ENCODE measurements at regions not wholly inside any gene's neighbourhood (a gene's known extent, or its start where the extent isn't known, plus 50 kb on each side); places are given as distances from the start of the nearest gene placed in this dataset.

DNA sequence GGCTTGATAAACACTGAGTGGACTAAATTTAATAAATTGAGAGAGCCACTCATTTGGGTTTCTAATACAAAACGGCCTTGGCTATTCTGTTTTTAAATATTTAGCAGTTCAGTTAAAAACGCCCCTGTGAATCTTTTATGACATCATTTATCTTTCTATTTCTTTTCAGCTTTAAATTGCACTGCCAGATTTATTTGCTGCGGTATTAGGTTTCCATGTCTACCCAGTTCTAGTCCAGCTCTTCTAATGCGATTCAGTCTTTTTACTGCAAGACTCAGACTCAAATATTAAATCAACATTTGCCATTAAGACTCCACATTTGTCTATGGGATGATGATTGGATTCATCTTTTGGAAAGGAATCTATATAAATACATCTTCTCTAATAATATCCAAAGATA lies 2174.3 kb upstream of the PIK3C3 start:
- Histone ChIP-seq H3K9me3 (replicated peaks in 1 of 2; ENCODE audit: control insufficient read depth in 2 of 2, insufficient read depth in 1 of 2, low read depth in 1 of 2, low read length in 2 of 2) (peaks cover 0 to 5% of the 10 kb centered on the region in 2 donors), H3K27ac (replicated peaks; ENCODE audit: low read length) (no peak overlapping the region), H4K8ac (ENCODE audit: low read depth, low read length) (no peak overlapping the region), H2AK5ac (ENCODE audit: low read depth, low read length) (no peak overlapping the region), H2BK5ac (ENCODE audit: low read length) (no peak overlapping the region), H3K4me3 (ENCODE audit: low read length in 2 of 2) (no peak overlapping the region), H2AFZ (ENCODE audit: low read length) (no peak overlapping the region), H3K4ac (ENCODE audit: low read length) (no peak overlapping the region), H3K23ac (ENCODE audit: low read depth, low read length, poor library complexity) (no peak overlapping the region), H3K27me3 (ENCODE audit: control insufficient read depth in 3 of 3, insufficient read depth in 3 of 3, low read depth in 1 of 3, low read length in 3 of 3) (no peaks in the 10 kb centered on the region), H3K9ac (ENCODE audit: low read depth, low read length, poor library complexity) (no peak overlapping the region), H3K18ac (ENCODE audit: low read length) (no peak overlapping the region), H3K79me1 (ENCODE audit: low read depth, low read length) (no peaks in the 10 kb centered on the region), H2BK12ac (ENCODE audit: low read length) (no peak overlapping the region), H3K4me2 (ENCODE audit: insufficient read depth, low read length, poor library complexity, severe bottlenecking) (no peak overlapping the region), H2BK15ac (ENCODE audit: low read length) (no peak overlapping the region), H3K36me3 (replicated peaks in 1 of 2; ENCODE audit: control insufficient read depth in 2 of 2, insufficient read depth in 2 of 2, low read length in 2 of 2) (no peaks in the 10 kb centered on the region), H2BK120ac (ENCODE audit: low read depth, low read length) (no peak overlapping the region), H3K14ac (ENCODE audit: low read length) (no peak overlapping the region), H4K91ac (ENCODE audit: low read depth, low read length, poor library complexity) (no peak overlapping the region), H3K4me1 (ENCODE audit: control insufficient read depth in 2 of 2, insufficient read depth in 1 of 2, low read depth in 1 of 2, low read length in 2 of 2) (peaks cover 14 to 28% of the 10 kb centered on the region in 2 donors)
- DNase-seq (ENCODE audit: low spot score) = no peak
- no CpG with 5 or more reads among the region's 4 CpGs for WGBS, 2 donors (ENCODE audit: extremely low coverage in 2 of 2, insufficient read length in 2 of 2, insufficient replicate concordance in 1 of 2)

DNA sequence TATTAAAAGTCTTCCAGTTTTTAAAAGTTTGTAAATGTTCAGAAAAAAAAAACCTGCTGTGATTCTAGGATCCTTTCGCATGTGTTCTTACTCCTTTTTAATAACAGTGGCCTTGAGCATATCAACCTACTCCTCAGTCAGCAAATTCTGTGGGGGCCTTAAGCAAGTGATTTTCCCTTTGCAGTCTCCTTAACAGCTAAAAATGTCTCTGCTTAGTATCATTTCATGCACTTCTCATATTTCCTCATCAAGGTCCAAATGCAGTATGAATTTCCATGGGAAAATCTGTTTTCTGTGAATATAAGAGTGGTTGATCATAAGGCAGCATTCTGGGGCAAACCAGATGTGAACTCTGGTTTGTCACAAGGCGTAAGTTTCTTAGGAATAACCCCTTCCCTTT lies 2175.1 kb upstream of the PIK3C3 start:
- Histone ChIP-seq H3K4ac (ENCODE audit: low read length) (no peak overlapping the region), H3K4me2 (ENCODE audit: insufficient read depth, low read length, poor library complexity, severe bottlenecking) (no peak overlapping the region), H3K79me1 (ENCODE audit: low read depth, low read length) (no peaks in the 10 kb centered on the region), H3K9me3 (replicated peaks in 1 of 2; ENCODE audit: control insufficient read depth in 2 of 2, insufficient read depth in 1 of 2, low read depth in 1 of 2, low read length in 2 of 2) (peaks cover 0 to 5% of the 10 kb centered on the region in 2 donors), H3K36me3 (replicated peaks in 1 of 2; ENCODE audit: control insufficient read depth in 2 of 2, insufficient read depth in 2 of 2, low read length in 2 of 2) (no peaks in the 10 kb centered on the region), H4K91ac (ENCODE audit: low read depth, low read length, poor library complexity) (no peak overlapping the region), H3K4me1 (ENCODE audit: control insufficient read depth in 2 of 2, insufficient read depth in 1 of 2, low read depth in 1 of 2, low read length in 2 of 2) (peaks cover 12 to 35% of the 10 kb centered on the region in 2 donors), H2BK15ac (ENCODE audit: low read length) (no peak overlapping the region), H2AK5ac (ENCODE audit: low read depth, low read length) (no peak overlapping the region), H3K27ac (replicated peaks; ENCODE audit: low read length) (no peak overlapping the region), H3K4me3 (ENCODE audit: low read length in 2 of 2) (no peak overlapping the region), H3K14ac (ENCODE audit: low read length) (no peak overlapping the region), H3K23ac (ENCODE audit: low read depth, low read length, poor library complexity) (no peak overlapping the region), H3K27me3 (ENCODE audit: control insufficient read depth in 3 of 3, insufficient read depth in 3 of 3, low read depth in 1 of 3, low read length in 3 of 3) (no peaks in the 10 kb centered on the region), H2BK120ac (ENCODE audit: low read depth, low read length) (no peak overlapping the region), H3K18ac (ENCODE audit: low read length) (no peak overlapping the region), H2BK5ac (ENCODE audit: low read length) (no peak overlapping the region), H2BK12ac (ENCODE audit: low read length) (no peak overlapping the region), H2AFZ (ENCODE audit: low read length) (no peak overlapping the region), H3K9ac (ENCODE audit: low read depth, low read length, poor library complexity) (no peak overlapping the region), H4K8ac (ENCODE audit: low read depth, low read length) (no peak overlapping the region)
- no peak for DNase-seq (ENCODE audit: low spot score)
- WGBS, 2 donors (ENCODE audit: extremely low coverage in 2 of 2, insufficient read length in 2 of 2, insufficient replicate concordance in 1 of 2) = no CpG with 5 or more reads among the region's 2 CpGs

DNA sequence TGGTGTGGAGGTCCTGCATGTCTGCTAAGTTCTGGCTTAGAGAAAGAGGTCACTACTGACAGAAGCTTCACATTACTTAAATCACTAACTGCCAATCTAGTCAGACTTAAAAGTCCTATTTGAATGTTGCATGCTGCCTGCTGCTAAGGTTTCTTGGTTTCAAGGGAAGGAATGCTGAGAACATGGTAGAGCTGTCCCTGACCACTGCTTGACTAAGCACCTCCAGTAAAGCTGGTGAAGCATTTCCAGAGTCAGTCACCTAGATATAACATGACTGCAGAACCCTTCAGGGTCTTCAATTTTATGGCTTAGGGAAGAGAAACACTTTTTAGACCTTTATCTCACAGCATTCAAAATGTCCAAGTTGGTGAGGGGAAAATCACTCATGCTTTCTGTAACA lies 2178.3 kb upstream of the PIK3C3 start:
- Histone ChIP-seq H3K4me2 (ENCODE audit: insufficient read depth, low read length, poor library complexity, severe bottlenecking) (no peak overlapping the region), H3K4me1 (ENCODE audit: control insufficient read depth in 2 of 2, insufficient read depth in 1 of 2, low read depth in 1 of 2, low read length in 2 of 2) (peaks cover 12 to 16% of the 10 kb centered on the region in 2 donors), H3K27ac (replicated peaks; ENCODE audit: low read length) (no peak overlapping the region), H2AK5ac (ENCODE audit: low read depth, low read length) (no peak overlapping the region), H3K9ac (ENCODE audit: low read depth, low read length, poor library complexity) (no peak overlapping the region), H2BK12ac (ENCODE audit: low read length) (no peak overlapping the region), H4K8ac (ENCODE audit: low read depth, low read length) (no peak overlapping the region), H2BK120ac (ENCODE audit: low read depth, low read length) (no peak overlapping the region), H4K91ac (ENCODE audit: low read depth, low read length, poor library complexity) (no peak overlapping the region), H3K79me1 (ENCODE audit: low read depth, low read length) (peaks cover 2% of the 10 kb centered on the region), H2BK5ac (ENCODE audit: low read length) (no peak overlapping the region), H2AFZ (ENCODE audit: low read length) (no peak overlapping the region), H3K4me3 (ENCODE audit: low read length in 2 of 2) (no peak overlapping the region), H3K36me3 (replicated peaks in 1 of 2; ENCODE audit: control insufficient read depth in 2 of 2, insufficient read depth in 2 of 2, low read length in 2 of 2) (peaks cover 0 to 2% of the 10 kb centered on the region in 2 donors), H3K14ac (ENCODE audit: low read length) (no peak overlapping the region), H3K9me3 (replicated peaks in 1 of 2; ENCODE audit: control insufficient read depth in 2 of 2, insufficient read depth in 1 of 2, low read depth in 1 of 2, low read length in 2 of 2) (peaks cover 0 to 5% of the 10 kb centered on the region in 2 donors), H2BK15ac (ENCODE audit: low read length) (no peak overlapping the region), H3K18ac (ENCODE audit: low read length) (no peak overlapping the region), H3K23ac (ENCODE audit: low read depth, low read length, poor library complexity) (no peak overlapping the region), H3K4ac (ENCODE audit: low read length) (no peak overlapping the region), H3K27me3 (ENCODE audit: control insufficient read depth in 3 of 3, insufficient read depth in 3 of 3, low read depth in 1 of 3, low read length in 3 of 3) (no peaks in the 10 kb centered on the region)
- DNase-seq (ENCODE audit: low spot score) = no peak

DNA sequence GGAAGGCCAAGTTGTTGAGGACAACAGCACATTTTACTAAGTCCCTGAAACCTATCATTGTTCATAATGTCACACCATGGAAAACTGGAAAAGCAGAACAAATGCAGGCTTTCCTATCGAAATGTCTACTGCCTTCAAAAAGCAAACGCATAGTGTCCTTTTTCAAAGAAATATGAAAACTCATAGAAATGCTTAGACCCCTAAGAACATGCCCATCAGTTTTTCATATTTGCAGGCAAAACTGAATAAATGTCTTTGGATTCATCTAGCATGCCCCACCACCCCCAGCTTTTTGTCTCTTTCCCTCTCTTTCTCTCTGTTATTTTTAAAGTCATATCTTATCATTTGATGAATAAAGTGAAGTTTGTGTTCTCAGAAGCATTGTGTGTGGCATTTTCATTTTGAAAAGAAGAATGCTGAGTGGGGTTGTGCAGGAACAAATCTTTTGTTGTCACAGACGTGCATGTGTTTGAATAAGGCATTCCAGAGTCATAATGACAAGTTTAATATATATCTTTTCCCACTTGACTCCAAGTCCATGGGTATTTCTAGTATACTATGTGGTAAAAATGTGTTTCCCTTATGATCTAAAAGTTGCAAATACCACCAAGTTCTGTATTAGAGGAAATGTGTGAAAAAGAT lies 2180.0 kb upstream of the PIK3C3 start:
- Histone ChIP-seq H3K23ac (ENCODE audit: low read depth, low read length, poor library complexity) (no peak overlapping the region), H2AFZ (ENCODE audit: low read length) (no peak overlapping the region), H4K91ac (ENCODE audit: low read depth, low read length, poor library complexity) (no peak overlapping the region), H3K14ac (ENCODE audit: low read length) (no peak overlapping the region), H3K4me2 (ENCODE audit: insufficient read depth, low read length, poor library complexity, severe bottlenecking) (no peak overlapping the region), H3K18ac (ENCODE audit: low read length) (no peak overlapping the region), H3K4ac (ENCODE audit: low read length) (no peak overlapping the region), H3K9ac (ENCODE audit: low read depth, low read length, poor library complexity) (no peak overlapping the region), H3K27ac (replicated peaks; ENCODE audit: low read length) (no peak overlapping the region), H3K36me3 (replicated peaks in 1 of 2; ENCODE audit: control insufficient read depth in 2 of 2, insufficient read depth in 2 of 2, low read length in 2 of 2) (peaks cover 0 to 2% of the 10 kb centered on the region in 2 donors), H3K4me1 (ENCODE audit: control insufficient read depth in 2 of 2, insufficient read depth in 1 of 2, low read depth in 1 of 2, low read length in 2 of 2) (peaks cover 8 to 11% of the 10 kb centered on the region in 2 donors), H2AK5ac (ENCODE audit: low read depth, low read length) (no peak overlapping the region), H2BK12ac (ENCODE audit: low read length) (no peak overlapping the region), H3K27me3 (ENCODE audit: control insufficient read depth in 3 of 3, insufficient read depth in 3 of 3, low read depth in 1 of 3, low read length in 3 of 3) (no peaks in the 10 kb centered on the region), H4K8ac (ENCODE audit: low read depth, low read length) (no peak overlapping the region), H2BK120ac (ENCODE audit: low read depth, low read length) (no peak overlapping the region), H3K79me1 (ENCODE audit: low read depth, low read length) (peaks cover 2% of the 10 kb centered on the region), H3K4me3 (ENCODE audit: low read length in 2 of 2) (no peak overlapping the region), H2BK15ac (ENCODE audit: low read length) (no peak overlapping the region), H2BK5ac (ENCODE audit: low read length) (no peak overlapping the region), H3K9me3 (replicated peaks in 1 of 2; ENCODE audit: control insufficient read depth in 2 of 2, insufficient read depth in 1 of 2, low read depth in 1 of 2, low read length in 2 of 2) (peaks cover 0 to 5% of the 10 kb centered on the region in 2 donors)
- DNase-seq (ENCODE audit: low spot score) = no peak
- WGBS, 2 donors (ENCODE audit: extremely low coverage in 2 of 2, insufficient read length in 2 of 2, insufficient replicate concordance in 1 of 2) = no CpG with 5 or more reads among the region's 3 CpGs

Measured in neuronal stem cell (in vitro differentiated cells).